Endothelial cell of umbilical vein (primary cell): ENCODE measurements at regions not wholly inside any gene's neighbourhood (a gene's known extent, or its start where the extent isn't known, plus 50 kb on each side); places are given as distances from the start of the nearest gene placed in this dataset.

ENCODE experiments used
- EZH2 ChIP-seq: IDR thresholded peaks from 2 replicates; pipeline ENCODE4 v1.6.1; 2012; ENCODE audit warnings: borderline replicate concordance, low read depth, mild to moderate bottlenecking, moderate library complexity, low read length, inconsistent platforms; ENCODE audit not compliant: severe bottlenecking
- POLR2AphosphoS5 ChIP-seq: IDR thresholded peaks from 2 replicates; pipeline ENCODE4 v1.6.1; 2012; ENCODE audit warnings: low read depth, mild to moderate bottlenecking, control low read depth, low read length, moderate library complexity; ENCODE audit not compliant: insufficient read depth

DNA sequence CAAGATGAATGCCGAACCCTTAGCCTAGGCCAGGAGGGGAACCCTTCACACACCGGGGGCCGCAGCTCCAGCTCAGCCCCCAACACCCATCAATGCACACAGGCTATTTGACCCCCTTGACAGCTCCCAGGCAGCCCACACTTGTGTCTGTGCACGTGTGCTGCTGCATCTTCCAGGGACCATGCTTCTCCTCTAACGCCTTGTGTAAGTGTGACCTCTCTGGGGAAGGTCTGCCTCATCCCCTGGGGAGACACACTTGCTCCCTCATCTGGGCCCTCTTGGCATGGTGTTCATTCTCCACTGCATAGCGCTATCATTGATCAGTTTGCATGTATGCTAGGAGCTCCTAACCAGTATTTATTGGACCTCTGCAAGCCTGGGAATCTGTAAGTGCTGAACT, 120.0 kb upstream of the FHL2 start:
- TF ChIP-seq EZH2 (no peak), POLR2AphosphoS5 (no peak)
